Retina (tissue), 1 donor: ENCODE measurements at regions not wholly inside any gene's neighbourhood (a gene's known extent, or its start where the extent isn't known, plus 50 kb on each side); places are given as distances from the start of the nearest gene placed in this dataset.

Experiments used
- DNase-seq: peaks from one replicate; pipeline ENCODE4 v3.0.0-alpha.2; 2016

GRCh38 chr2:4618141-4618540 is 914.8 kb downstream of the DCDC2C start:
- no peak for DNase-seq

DNA sequence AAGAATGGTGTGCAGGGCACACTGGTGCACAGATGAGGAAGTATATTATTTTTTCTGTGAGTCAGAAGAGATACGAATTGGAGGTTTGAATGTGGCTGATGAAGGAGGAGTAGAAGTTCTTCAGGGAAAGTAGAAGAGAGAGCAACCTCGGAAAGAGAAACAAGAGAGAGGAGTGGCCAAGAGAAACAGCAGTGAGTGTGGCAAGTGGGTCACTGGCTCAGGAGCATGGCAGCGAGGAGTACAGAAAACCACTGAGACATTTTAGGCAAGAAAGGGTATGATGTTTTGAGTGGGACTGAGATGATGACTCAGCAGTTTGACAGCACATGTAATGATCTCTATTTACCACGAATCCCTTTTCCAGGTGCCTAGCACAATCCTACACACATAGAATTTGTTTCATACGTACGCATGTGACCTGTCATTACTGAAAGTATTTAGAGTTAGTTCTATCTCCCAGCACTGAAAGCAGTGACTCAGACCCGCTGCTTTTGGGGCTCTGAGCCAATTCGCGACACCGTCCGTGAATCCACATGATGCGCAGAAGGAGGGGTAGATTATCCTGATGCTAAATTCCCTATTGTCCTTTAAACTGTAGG is 915.4 kb downstream of the DCDC2C start:
- no peak for DNase-seq

DNA sequence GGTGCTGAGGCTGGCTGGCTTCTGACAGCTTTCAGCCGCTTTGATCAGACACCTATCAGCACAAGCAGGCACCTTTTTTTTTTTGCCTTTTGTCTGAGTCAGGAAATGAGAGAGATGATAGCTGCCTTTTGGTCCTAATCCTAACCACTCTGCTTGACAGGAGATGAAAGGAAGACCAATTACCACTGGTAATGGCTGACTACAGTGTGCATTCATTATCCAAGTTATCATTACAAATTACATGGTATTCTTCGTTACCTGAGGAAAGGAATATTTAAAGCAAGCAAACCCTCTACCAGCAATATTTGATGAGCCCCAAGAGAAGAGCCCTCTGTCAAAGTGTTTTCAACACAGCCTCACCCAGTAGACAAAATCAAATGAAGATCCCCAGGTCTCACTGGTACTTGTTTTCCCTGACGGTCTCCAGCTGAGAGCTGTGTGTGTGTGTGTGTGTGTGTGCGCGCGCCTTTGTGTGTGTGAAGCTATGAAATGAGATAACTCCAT is 925.7 kb downstream of the DCDC2C start:
- peak; percentile 54 for DNase-seq

DNA sequence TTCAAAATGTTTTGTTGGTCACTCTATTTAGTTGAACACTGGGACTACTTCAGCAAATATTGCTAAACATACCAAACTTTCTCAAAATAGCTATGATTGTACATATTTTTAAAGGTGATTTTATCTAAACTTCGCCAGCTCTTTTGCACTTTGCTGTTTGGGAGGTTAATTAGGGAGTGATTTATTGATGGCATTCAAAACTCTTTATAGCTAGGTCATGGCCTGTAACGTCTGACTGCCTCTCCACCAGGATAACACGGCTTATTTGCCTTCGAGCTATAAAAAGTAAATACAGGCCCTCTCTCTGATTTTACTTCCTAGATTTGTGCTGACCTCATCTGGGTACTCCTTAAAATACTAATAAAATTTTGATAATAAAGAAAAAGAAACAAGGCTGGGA is 931.9 kb downstream of the DCDC2C start:
- no peak for DNase-seq

- no peak for DNase-seq
These were observed 950.6 kb downstream of the DCDC2C start for GRCh38 chr2:4653991-4654390.

DNA sequence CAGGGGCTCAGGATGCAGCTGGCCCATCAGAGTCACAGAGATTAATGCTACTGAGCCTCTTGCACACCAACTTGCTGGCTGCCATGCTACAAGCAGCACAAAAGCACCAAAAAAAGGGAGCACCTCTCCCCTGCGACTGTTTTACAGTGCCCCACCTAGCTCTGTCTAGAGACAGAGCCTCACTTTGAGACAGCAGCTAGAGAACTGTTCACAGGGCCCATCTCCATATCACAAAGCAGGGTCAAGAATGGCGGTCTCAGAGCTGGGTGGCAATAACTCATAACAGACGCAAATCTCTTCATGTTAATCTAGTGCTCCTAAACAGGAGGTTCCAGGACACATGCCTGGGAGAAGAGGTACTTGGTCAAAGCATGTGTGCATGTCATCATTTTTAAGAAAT is 953.0 kb downstream of the DCDC2C start:
- no peak for DNase-seq

DNA sequence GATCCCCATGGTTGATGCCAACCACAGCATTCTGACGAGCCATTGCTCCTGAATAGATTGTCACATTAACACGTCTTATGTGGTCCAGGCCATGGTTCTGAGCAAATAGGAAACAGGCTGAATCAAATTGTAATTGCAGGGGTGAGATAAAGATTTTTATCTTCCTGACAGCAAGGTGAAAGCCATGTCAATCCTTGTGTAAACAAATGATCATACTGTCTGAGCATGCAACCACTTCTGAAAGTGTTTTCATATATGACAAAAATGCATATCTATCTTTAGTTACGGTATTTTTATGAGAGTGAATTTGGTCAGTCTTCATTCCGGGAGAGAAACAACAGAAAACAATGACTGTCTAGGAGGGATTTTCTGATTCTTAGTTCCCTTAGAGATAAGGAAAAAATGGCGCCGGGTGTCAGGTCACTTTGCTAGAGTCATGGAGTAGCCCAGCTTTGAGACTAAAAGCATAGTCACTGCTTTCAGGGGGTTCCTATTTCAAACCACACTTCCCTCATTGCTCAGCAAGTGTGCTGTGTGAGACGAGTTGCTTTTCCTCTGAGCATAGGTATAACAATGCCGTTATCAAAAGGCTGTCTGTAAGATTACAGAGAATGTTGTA is 958.9 kb downstream of the DCDC2C start:
- no peak for DNase-seq

DNA sequence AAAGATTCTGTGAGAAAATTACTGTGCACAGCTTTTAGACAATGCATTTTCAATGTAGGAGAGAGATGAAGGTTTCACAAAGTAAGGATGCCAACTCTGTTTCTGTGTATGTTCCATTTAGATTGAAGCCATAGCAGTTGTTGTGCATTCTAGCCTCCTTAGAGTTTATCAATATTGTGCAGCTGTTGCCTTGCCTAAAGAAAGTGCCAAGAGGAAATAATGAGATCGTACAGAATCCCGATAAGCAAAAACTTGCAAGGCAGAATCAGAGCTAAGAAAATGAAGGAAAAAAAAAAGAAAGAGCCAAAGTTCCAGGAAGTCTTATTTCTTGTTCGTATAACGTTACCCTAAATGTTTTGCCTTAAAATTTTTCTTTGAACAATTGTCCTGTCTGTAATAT is 965.0 kb downstream of the DCDC2C start:
- DNase-seq, result no peak

DNA sequence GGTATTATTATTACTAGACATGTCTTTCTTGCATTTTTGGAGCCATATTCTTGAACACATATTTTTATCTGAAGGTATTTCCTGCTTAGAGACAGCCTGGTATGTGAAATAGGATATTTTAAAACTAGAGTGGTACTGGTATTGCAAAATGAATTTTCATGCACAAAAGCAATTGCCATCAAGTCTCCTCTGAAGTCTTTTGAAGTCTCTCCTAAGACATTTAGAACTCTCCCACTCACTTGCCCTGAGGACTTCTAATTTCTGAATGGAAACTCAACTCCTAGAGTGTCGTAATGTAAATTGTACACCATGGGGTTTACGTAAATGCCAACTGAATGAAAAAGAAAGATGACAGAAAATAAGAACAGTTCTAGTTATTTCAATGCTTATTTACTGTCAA is 967.0 kb downstream of the DCDC2C start:
- DNase-seq, result no peak

- DNase-seq, result no peak
These were observed 969.7 kb downstream of the DCDC2C start for GRCh38 chr2:4673025-4673489.

DNA sequence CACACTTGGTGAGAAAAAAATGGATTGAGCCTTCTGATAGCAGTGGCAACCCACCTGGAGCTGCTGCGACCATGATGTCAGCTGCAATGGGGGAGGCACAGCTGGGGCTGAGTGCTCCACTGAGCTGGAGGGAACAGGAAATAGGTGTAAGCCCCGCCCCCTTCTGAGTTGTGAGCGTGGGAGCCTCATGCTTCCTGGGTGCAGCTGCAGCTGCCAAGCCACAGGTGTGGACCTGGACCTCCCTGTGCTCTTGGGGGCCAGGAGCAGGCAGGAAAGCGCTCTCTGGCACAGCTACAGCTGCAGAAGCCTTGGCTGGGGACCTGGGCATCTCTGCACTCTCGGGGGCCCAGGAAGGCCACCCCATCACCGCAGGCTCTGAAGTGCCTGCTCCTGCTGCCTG is 970.6 kb downstream of the DCDC2C start:
- no peak for DNase-seq

- no peak for DNase-seq
These were observed 971.9 kb downstream of the DCDC2C start for GRCh38 chr2:4675295-4675694.

DNA sequence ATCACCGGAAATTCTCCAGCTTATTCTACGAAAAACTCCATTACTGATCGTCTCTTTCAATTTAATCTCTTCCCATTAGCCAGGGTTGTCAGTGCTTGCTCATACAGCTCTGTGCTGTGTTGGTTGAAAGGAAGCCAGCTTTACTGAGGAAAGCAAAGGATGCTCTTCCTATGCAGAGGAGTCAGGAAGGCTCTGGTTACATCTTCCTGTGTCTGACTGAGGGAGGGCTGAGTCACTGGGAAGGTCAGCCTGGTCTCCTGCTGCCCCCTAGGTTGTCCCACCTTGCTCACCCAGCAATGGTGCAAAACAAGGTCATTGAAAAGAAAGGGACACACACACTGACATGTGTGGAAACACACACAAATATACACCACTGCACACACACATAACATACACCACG is 975.6 kb downstream of the DCDC2C start:
- DNase-seq, result no peak

DNA sequence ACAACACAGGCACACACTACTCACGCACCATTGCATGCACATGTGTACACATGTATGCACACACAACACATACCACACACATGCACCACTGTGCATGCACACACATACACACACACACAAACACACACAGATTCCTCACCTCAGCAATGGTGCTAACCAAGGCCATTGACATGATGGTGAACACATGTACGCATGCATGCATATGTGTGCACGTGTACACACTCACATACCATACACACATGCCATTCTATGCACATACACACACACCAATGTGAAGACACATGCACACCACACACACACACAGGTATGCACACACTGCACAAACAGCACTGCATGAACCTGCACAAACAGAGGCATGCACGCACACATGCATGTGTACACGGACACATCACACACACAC is 976.0 kb downstream of the DCDC2C start:
- no peak for DNase-seq

GRCh38 chr2:4684921-4685320 is 981.5 kb downstream of the DCDC2C start:
- DNase-seq, result no peak

- no peak for DNase-seq
These were observed 987.5 kb downstream of the DCDC2C start for GRCh38 chr2:4690913-4691312.

GRCh38 chr2:4693266-4693665 is 989.9 kb downstream of the DCDC2C start:
- DNase-seq, result no peak

DNA sequence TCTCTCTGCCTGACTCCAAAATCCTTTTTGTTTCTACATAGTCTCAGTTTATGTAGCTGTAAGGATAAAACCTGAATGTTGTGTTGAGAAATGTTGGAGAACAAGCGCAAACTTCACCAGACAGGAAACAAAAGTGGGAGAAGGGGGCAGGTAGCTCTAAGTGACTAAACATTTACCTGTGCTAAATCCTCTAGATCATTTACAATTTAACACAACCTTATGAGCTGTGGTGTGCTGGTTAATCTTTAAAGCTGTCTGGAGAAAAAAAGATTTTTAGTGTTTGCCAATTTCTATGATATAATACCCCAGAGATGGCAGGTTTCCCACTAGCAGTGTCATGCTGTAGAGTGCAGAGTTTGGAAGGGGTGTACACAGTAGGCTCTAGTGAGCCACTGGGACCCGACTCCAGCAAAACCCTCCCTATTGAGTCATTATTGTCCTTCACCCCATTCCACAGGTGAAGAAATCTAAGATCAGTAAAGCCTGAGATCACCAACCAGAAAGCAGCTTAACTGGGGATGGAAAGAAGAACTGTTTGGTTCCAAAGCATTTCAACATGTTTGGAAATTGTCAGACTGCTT is 992.0 kb downstream of the DCDC2C start:
- no peak for DNase-seq

- no peak for DNase-seq
These were observed 977.1 kb upstream of the SOX11 start for GRCh38 chr2:4715065-4715464.

DNA sequence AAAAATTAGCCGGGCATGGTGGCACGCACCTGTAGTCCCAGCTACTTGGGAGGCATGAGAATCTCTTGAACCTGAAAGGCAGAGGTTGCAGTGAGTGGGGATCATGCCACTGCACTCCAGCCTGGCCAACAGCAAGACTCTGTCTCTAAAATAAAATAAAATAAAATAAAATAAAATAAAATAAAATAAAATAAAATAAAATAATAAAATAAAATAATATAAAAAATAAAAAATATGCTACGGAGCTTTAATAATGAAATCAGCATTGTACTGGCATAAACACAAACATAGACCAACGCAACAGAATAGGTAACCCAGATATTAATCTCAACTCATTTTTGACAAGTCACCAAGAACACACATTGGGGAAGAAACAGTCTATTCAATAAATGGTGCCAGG is 973.4 kb upstream of the SOX11 start:
- no peak for DNase-seq

DNA sequence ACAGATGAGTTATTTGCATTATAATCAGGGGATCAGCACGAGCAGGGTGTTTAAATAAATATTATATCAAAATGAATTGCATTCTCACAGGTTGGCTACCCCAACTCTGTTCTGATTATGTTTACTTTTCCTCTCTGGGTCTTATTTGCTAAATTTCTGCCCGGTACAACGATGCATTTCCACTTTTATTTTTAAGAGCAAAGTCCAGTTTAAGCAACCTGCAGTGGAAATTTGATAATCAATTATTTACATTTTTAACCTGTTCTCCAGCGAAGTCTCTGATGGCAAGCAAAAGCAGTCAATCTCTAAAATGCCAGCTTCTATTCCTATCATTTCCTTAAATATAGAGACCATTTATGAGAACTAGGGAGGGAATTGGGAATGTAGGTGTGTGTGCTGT is 966.6 kb upstream of the SOX11 start:
- no peak for DNase-seq

DNA sequence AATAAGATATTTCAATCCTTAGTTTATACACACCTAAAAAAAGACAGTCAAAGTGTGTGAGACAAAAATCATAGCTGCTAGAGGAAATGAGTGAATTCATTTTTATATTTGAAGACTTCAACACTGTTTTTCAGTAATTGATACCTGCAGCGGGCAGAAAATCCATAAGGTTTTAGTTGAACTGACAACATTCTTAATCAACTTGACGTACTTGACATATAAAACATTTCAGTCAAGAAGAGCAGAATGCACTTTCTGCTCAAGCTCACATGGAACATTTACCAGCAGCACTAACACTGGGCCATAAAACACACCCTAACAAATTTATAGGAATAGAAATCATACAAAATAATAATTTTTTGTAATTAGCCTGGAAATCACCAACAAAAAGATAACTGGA is 959.6 kb upstream of the SOX11 start:
- no peak for DNase-seq

DNA sequence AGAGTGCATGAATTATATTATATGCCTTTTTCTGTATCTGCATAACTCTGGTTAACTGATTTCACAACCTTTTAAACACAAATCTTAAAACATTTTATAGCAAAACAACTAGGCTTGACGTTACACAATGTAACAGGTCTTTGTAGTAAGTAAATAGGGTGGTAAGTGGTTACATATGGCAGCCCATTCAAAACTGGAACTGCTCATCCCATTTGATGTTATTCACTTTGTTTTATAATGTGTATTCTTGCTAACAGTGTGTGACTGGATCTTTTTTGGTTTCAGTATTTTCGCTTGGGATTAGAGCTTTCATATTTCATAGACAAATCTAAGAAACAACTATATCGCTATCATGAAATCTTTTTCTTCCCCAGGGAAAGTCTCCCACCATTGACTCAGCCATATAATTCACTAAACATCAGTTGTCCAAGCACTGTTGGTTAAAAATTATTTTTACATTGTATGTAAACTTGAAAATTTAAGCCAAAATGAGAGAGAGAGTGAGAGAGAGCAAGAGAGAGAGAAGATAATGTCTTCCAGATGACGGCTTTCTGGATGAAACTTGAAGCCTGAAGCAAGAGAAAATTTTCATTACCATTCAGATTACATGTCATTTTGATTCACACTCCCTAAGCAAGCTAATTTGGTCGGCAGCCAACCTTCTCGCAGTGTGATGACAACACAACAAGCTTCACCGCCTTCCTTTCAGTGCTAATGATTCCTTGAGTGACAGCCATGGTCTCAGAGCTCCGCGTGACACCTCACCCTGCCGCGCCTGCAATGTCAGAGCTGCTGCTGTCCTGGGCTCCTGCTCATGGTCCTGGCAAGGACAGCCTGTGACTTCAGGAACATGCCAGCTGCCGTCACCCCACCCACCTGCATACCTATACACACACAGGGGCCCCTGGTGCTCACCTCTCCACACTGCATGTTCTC is 946.9 kb upstream of the SOX11 start:
- peak; percentile 67 for DNase-seq
